Muscle layer of duodenum (tissue), 2 donors: ENCODE measurements at regions not wholly inside any gene's neighbourhood (a gene's known extent, or its start where the extent isn't known, plus 50 kb on each side); places are given as distances from the start of the nearest gene placed in this dataset.

Experiments used
- H3K27ac ChIP-seq: one replicate; pipeline ENCODE4 v1.7.0; 2013; ENCODE audit warnings: mild to moderate bottlenecking, low read length
- H3K27me3 ChIP-seq: one replicate; pipeline ENCODE4 v1.7.0; 2013; ENCODE audit warnings: low read depth, mild to moderate bottlenecking, control low read depth, low read length
- H3K36me3 ChIP-seq, 2 donors: one replicate each; pipeline ENCODE4 v1.7.0; 2013; ENCODE audit warnings: low read length in 2 of 2, control low read depth in 1 of 2, mild to moderate bottlenecking in 1 of 2; ENCODE audit not compliant: insufficient read depth in 2 of 2, control insufficient read depth in 1 of 2
- H3K4me1 ChIP-seq, 2 donors: one replicate each; pipeline ENCODE4 v1.7.0; 2013; ENCODE audit warnings: low read length in 2 of 2, mild to moderate bottlenecking in 2 of 2, control low read depth in 1 of 2, moderate library complexity in 1 of 2; ENCODE audit not compliant: insufficient read depth in 2 of 2, control insufficient read depth in 1 of 2
- H3K4me3 ChIP-seq, 2 donors: one replicate each; pipeline ENCODE4 v1.7.0; 2013; ENCODE audit warnings: low read length in 2 of 2, low read depth in 1 of 2, mild to moderate bottlenecking in 1 of 2
- H3K9me3 ChIP-seq, 2 donors: one replicate each; pipeline ENCODE4 v1.7.0; 2013; ENCODE audit warnings: low read length in 2 of 2, control low read depth in 1 of 2, mild to moderate bottlenecking in 1 of 2; ENCODE audit not compliant: control insufficient read depth in 1 of 2
- donor health status: healthy.

DNA sequence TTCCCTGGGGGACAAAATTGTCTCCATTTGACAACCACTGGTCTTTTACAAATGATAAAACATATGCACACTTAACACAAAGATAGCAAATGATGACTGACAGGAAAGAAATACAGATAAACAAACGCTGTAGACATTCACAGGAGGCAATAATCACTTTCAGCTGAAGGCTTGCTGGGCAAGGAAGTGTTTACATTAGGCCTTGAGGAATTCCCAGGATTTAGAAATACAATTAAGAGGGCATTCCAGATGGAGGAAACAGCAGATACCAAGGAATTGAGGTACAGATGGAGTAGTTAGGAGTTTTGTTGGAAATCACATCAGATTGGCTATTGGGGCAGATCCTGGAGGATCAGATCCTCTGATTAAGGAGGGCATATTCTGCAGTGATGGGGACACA lies 93.9 kb downstream of the DYRK2 start:
- H3K4me3 ChIP-seq: no peak overlapping the region
- no peaks in the 10 kb centered on the region for H3K27me3 ChIP-seq
- H3K27ac ChIP-seq: no peak overlapping the region
- H3K9me3 ChIP-seq: no peaks in the 10 kb centered on the region
- no peaks in the 10 kb centered on the region for H3K36me3 ChIP-seq
- no peaks in the 10 kb centered on the region for H3K4me1 ChIP-seq

DNA sequence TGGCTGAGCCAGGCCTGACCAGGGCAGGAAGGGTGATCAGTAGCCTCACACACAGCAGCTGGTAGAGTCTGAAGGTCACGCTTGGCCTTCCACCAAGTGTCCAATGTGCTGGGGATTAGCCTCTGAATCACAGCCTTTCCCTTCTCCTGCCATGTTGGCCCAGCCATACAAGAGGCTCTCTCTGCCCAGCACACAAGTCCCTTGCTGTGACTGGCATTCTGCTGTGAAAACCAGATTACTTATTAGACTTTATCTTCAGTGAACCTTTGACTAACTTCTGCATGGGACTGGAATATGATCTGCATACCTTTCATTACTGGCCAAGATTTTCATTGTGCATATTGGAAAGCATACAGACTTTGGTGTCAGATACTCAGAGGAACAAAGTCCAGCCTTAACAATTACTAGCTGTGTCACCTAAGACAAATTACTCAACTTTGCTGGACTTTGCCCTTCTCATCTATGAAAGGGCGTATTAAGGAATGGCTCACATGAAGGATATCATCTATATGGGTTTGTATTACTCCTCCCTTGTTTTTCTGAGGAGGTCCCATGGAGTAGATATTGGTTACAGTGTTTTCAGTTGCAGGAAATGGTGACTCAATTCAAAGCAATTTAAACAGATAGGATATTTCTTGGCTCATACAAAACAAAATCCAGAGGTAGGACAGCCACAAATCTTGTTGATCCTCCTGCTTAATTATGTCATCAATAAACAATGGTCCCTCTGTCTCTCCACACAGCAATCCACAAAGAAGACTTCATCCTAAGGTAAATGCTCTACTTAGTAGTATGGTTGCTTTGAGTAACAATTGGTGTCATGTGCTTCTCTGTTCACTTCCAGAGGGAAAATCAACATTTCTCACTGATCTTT lies 99.6 kb downstream of the DYRK2 start:
- H3K27ac ChIP-seq: no peak overlapping the region
- H3K9me3 ChIP-seq: no peaks in the 10 kb centered on the region
- no peak overlapping the region for H3K4me3 ChIP-seq
- H3K36me3 ChIP-seq: no peaks in the 10 kb centered on the region
- H3K27me3 ChIP-seq: no peaks in the 10 kb centered on the region
- no peaks in the 10 kb centered on the region for H3K4me1 ChIP-seq

DNA sequence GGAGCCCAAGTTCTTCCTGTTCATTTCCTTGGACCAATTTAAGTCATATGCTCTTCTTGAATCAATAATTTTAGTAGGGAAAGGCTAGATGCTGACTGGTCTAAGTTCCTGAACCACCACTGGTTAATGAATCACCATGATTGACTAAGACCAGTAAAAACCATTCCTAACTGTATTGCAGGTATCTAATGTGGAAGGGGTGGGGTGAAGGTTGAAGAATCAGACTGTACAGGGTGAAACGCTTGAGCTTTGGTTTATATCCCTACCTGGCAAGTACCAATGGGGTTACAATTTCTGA lies 100.1 kb downstream of the DYRK2 start:
- no peak overlapping the region for H3K4me3 ChIP-seq
- H3K9me3 ChIP-seq: no peaks in the 10 kb centered on the region
- H3K27me3 ChIP-seq: no peaks in the 10 kb centered on the region
- H3K4me1 ChIP-seq: no peaks in the 10 kb centered on the region
- no peaks in the 10 kb centered on the region for H3K36me3 ChIP-seq
- no peak overlapping the region for H3K27ac ChIP-seq

DNA sequence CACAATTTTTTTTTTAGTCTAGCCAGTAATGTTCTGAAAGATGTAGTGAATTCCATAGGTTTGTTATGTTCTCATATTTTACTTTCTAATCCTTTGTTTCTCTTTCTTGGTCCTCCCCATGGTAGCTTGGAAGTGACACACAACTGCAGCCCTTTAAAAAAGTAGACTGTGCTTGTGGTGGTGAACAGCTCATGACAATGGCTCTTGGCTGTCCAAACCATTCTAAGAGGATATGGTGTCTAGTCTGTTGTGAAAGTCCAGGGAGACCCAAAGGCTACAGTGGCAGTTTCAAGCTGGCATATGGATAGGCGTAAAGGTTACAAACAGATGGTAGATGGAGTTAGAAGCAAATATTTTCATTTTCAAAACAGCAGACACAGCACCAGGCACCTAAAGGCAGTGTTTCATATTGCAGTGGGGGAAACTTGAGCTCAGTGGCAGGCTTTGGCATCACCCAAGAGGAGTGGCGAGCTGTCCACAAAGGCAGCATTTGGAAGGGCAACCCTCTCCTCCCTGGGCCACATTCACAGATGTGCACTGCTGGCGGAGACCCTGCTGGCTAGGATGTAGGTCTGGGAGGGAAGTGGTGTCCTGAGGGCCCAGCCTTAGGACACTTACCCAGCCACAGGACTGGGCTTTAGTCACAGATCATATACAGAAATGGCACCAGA lies 102.1 kb downstream of the DYRK2 start:
- Histone ChIP-seq H3K36me3 (no peaks in the 10 kb centered on the region), H3K9me3 (no peaks in the 10 kb centered on the region), H3K4me3 (no peak overlapping the region), H3K27me3 (no peaks in the 10 kb centered on the region), H3K27ac (no peak overlapping the region), H3K4me1 (peaks cover 0 to 7% of the 10 kb centered on the region in 2 donors)

DNA sequence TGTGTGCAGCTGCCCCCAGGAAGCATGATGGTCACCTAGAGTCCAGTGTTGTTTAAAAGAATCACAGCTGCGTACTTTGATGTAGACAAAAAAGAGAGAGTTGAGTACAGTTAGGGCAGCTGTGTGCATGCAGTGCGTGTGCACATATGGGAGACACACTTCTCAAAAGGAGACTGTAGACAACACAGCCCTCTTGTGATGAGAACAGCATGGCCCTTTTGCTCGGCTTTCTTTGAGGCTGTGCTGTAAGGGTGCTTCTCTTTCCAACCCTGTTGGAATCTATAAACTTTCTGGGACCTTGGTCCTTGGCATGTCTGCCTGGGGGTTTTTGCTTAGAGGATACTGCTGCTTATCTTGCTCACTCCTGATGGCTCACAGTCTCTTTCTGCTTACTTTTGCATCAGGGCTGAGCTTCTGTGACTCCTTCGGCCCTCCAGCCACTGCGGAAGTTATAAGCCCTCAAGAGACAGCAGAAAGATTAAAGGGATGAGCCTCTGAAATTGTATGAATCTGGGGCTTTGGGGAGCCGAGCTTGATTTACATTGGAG lies 102.9 kb downstream of the DYRK2 start:
- Histone ChIP-seq H3K36me3 (no peaks in the 10 kb centered on the region), H3K27me3 (no peaks in the 10 kb centered on the region), H3K4me3 (no peak overlapping the region), H3K27ac (no peak overlapping the region), H3K4me1 (peaks cover 0 to 7% of the 10 kb centered on the region in 2 donors), H3K9me3 (no peaks in the 10 kb centered on the region)

DNA sequence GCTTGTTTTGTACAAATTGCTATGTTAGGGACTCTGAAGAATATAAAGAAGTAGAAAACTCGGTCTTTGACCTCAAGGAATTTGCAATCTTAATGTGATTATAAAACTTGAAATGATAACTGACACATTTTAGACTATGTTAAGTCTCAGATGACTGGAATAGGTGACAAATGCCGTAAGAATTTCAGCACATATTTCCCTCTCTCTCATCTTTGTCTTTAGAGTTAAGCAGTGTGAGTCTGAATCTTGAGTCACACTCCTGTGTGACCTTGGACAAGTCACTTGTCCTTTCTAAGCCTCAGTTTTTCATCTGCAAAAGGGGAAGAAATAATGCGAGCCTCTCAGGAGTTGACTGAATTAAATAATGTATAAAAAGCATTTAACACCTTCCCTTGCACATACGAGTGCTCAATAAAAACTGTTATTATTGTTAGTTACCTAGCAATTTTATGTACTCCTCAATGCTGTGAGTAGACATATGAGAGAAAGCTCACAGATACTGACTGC lies 103.7 kb downstream of the DYRK2 start:
- no peaks in the 10 kb centered on the region for H3K27me3 ChIP-seq
- H3K4me3 ChIP-seq: no peak overlapping the region
- peaks cover 0 to 7% of the 10 kb centered on the region in 2 donors for H3K4me1 ChIP-seq
- no peaks in the 10 kb centered on the region for H3K36me3 ChIP-seq
- no peaks in the 10 kb centered on the region for H3K9me3 ChIP-seq
- H3K27ac ChIP-seq: no peak overlapping the region

DNA sequence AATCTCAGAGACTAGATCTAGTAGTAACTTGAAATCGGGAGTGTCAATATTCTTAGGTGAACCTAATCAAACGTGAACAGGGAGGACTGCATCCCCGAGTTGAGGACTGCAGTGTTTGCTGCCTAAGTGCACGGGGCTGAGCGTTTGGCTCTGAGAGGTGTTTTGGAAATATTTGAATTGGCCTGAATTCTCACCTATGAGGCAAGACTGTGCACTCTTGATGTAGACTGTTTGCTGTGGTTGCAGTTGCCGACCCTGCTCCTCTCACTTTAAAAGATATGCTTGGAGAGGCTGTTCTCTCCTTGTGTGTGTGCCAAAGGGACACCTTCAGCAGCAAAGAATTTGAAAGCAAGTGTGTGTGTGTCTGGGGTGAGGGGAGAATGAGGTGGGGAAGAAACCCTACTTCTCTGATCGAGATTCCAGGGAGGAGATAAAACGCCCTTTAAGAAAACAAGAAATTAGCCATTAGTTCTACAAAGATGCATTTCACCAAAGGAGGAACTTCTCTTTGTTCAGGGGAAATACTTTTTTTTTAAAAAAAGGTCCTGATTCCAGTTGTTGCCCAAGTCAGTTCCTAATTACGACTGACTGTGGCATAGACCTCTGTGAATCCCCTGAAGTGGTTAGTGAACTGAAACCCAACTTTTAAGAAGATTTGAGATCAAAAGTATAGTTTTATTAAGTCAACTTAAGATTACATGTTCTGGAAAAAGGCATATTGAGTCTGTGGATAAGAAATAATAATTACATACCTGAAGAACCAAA lies 106.6 kb downstream of the DYRK2 start:
- Histone ChIP-seq H3K27me3 (no peaks in the 10 kb centered on the region), H3K9me3 (no peaks in the 10 kb centered on the region), H3K4me3 (no peak overlapping the region), H3K4me1 (peaks cover 0 to 7% of the 10 kb centered on the region in 2 donors), H3K27ac (no peak overlapping the region), H3K36me3 (no peaks in the 10 kb centered on the region)

DNA sequence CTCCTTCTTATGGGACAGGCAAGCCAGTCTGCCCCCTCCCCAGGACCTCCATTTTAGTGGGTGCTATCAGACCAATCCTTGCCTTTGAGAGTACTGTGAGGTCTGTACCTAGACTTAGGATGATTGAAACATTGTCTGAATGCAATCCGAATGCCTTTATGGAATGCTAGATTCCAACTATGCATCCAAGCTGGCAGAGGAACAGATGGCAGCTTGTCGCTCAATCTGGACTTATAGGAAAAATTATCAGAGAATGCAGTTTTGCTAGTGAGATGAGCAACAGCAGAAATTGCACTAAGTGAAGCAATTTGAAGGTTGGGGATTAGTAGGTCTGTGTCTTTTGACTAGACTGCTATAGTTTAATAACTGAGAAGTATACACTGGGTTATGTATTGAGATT lies 109.1 kb downstream of the DYRK2 start:
- H3K4me3 ChIP-seq: no peak overlapping the region
- no peaks in the 10 kb centered on the region for H3K36me3 ChIP-seq
- H3K9me3 ChIP-seq: no peaks in the 10 kb centered on the region
- no peaks in the 10 kb centered on the region for H3K27me3 ChIP-seq
- H3K4me1 ChIP-seq: peaks cover 0 to 7% of the 10 kb centered on the region in 2 donors
- no peak overlapping the region for H3K27ac ChIP-seq

DNA sequence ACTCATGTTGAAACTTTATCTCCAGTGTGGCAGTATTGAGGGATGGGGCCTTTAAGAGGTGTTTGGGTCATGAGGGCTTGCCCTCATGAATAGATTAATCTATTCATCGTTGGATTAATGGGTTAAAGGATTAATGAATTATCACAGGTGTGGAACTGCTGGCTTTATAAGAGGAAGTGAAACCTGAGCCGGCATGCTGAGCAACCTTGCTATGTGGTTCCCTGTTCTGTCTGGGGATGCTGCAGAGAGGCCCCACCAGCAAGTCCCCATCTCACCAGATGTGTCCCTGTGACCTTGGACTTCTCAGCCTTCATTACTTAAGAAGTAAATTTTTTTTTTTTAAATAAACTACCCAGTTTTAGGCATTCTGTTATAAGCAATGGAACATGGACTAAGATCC lies 109.6 kb downstream of the DYRK2 start:
- no peaks in the 10 kb centered on the region for H3K27me3 ChIP-seq
- peaks cover 0 to 7% of the 10 kb centered on the region in 2 donors for H3K4me1 ChIP-seq
- H3K27ac ChIP-seq: no peak overlapping the region
- no peaks in the 10 kb centered on the region for H3K9me3 ChIP-seq
- no peaks in the 10 kb centered on the region for H3K36me3 ChIP-seq
- no peak overlapping the region for H3K4me3 ChIP-seq

DNA sequence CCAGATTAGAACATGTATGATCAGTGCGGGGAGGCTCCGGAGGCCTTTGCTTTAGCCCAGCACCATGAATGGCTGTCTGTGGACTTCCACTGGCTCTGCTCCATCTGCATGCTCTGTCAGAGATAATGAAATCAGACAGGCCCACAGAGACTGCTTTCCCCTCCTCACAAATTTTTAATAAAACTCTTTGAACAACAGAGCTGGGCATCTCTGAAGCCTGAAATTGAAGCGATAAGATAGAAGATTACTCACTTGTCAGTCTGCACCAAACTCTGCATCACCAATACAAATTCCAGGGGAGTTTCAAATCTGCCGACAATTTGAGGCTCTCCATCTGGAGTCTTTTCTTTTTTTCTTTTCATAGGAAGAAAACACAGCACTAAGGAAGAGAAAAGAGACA lies 110.0 kb downstream of the DYRK2 start:
- H3K9me3 ChIP-seq: no peaks in the 10 kb centered on the region
- no peak overlapping the region for H3K27ac ChIP-seq
- H3K27me3 ChIP-seq: no peaks in the 10 kb centered on the region
- no peak overlapping the region for H3K4me3 ChIP-seq
- H3K4me1 ChIP-seq: peaks cover 0 to 7% of the 10 kb centered on the region in 2 donors
- no peaks in the 10 kb centered on the region for H3K36me3 ChIP-seq

DNA sequence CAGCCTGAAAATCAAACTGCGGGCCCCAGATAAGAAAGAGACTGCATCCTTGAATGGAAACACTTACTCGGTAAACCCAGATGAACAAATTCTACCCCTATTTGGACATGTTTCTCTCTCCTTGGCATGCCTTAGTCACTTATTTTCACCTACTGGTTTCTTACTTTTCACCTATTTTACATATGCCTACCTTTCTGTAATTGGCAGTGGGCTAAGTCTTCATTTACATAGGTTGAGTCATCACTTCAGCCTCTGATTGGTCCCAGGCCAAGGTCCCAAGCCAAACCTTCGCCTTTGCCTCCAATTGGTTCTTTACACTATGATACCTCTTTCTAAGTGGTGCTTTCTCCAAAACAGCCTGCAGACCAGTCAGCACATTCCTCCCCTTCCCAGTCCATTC lies 111.3 kb downstream of the DYRK2 start:
- no peak overlapping the region for H3K4me3 ChIP-seq
- no peaks in the 10 kb centered on the region for H3K9me3 ChIP-seq
- H3K36me3 ChIP-seq: no peaks in the 10 kb centered on the region
- no peaks in the 10 kb centered on the region for H3K27me3 ChIP-seq
- peaks cover 0 to 6% of the 10 kb centered on the region in 2 donors for H3K4me1 ChIP-seq
- no peak overlapping the region for H3K27ac ChIP-seq
